ENCODE measurements at regions not wholly inside any gene's neighbourhood (a gene's known extent, or its start where the extent isn't known, plus 50 kb on each side); places are given as distances from the start of the nearest gene placed in this dataset.

DNA sequence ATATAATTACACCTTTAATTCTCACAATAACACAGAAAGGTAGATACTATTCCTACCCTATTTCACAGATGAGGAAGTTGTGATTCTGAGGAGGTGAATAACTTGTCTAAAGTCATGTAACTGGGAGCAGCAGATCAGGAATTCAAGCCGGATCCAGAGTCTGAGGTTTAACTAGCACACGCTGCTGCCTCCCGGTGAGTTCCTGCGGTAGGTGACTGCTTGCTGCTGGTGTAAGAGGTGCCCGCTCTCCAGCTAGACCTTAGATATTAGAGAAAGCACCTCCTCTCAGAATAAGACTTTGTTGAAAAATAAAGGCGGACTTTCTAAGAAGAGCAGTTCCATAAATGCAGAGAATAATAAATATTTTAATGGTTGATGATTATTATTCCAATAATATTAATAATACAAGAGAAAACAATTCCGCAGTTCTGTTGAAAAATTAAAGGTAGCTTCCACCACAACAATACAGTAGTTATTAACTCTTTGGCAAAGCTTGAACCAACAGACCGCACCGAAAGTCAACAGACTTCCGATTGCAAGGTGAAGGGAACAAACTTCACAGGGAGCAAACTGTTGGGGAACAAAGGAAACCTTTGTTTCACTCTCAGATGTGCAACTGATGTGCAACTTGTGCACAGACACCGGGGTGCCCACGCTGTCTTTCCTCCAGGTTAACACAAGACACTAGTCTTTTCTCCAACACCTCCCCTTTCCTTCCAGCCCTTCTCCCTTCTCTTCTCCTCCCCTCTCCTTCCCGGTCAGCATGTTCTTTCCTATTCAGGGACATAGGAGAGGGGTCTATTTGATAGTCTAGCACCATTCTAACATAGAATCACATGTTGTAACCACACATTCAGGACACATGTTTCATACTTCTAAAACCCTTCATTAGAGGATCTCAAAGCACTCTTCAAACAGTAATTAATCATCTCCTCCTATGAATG is 73.2 kb upstream of the EGLN3 start:
- no peak for DNase-seq (ENCODE audit: low read depth in 3 of 3)

DNA sequence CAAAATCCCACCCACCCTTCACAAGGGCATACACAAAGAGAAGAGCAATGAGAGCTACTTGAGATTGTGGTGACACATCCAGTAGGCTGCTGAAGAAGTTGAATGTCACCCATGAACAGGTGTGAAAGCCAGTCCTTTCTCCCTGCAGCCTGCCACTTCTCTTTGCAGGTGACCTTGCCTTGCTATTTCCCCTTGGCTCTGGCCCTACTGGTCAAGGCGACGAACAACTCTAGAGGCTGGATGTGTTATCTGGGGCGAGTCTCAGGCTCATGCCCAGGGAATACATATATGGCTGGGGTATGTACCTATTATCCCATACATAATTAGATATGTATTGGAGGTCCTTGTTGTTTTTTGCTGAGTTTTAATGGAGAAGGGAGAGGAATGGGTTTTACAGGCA is 70.2 kb upstream of the EGLN3 start:
- DNase-seq (ENCODE audit: low read depth in 3 of 3), result no peak

DNA sequence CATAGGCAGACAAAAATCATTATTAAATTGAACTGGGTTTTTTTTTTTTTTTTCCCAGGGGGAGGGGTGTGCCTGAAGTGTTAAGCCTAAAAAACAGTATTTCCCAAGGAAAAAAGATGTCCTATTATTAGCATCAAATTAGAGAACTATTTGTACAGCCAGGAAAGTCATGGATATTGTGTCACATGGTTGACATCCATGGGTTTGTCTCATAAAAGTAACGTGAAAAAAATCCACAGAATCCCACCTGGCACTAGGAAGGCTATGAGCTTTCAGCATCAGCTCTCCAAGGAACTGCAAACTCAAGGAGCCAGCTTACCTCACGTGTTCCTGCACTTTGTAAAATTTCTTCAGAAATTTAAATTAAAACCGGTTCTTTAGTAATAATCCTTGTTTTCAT is 69.1 kb upstream of the EGLN3 start:
- DNase-seq (ENCODE audit: low read depth in 3 of 3), result no peak

DNA sequence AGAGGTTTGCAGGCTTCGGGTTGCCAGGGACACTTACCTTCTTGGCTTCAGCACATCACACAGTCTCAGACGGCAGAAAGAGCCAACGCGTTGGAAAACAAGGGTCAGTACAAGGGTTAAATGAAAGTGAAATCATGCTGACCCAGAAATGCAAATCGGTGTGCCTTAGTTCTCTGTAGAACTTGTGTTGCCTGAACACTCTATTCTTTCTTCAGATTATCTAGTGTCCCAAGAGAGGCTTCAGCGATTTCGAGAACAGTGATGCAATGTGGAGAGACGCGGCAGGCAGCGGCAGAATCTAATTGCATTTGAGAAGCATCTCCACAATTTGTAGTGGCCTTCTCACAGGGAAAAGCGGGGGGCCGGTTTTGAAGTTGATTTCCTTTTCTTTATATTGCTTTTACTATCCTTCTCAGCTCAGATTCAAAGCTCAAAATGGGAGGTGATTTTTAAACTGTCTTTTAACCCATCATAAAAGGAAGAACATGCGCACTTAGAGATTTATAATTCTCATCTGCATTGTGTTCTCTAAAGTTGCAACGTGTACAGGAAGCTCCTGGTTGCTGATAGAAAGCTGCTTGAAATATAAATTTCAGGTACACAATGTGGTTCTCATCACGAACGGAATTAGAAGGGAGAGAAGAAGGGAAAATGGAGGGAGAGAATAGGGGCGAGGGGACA is 67.8 kb upstream of the EGLN3 start:
- no peak for DNase-seq (ENCODE audit: low read depth in 3 of 3)

DNA sequence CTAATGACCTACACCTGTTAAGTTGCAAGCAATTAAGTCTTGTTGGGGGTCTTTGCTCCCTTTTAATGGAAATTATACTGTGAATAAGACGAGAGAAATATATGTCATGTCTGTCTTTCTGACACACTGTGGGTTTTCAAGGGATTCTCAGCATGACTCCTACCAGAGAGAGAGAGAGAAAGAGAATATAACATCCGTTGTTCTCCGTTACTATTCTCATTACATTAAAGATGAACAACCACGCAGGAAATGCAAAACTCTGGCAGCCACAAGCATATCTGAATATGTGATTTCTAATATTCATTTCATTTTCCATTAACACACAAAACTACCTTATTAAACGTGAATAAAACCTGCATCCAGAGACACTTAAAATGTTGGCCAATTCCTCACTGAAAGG is 67.3 kb upstream of the EGLN3 start:
- DNase-seq (ENCODE audit: low read depth in 3 of 3), result no peak

DNA sequence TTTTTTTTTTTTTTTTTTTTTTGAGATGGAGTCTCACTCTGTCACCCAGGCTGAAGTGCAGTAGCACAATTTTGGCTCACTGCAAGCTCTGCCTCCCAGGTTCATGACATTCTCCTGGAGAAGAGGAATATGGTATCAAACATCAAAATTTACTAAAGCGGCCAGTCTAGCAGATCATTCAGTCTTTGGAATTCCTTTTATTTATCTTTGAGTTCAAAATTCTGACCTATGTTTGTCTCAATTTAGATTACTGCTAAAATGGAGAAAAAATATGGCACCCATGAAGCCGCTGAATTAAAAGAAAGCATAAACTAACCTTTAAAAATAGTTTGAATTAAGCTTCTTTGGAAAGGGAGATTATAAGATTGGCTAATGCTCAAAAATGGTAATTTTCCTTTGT is 64.5 kb upstream of the EGLN3 start:
- no peak for DNase-seq (ENCODE audit: low read depth in 3 of 3)

DNA sequence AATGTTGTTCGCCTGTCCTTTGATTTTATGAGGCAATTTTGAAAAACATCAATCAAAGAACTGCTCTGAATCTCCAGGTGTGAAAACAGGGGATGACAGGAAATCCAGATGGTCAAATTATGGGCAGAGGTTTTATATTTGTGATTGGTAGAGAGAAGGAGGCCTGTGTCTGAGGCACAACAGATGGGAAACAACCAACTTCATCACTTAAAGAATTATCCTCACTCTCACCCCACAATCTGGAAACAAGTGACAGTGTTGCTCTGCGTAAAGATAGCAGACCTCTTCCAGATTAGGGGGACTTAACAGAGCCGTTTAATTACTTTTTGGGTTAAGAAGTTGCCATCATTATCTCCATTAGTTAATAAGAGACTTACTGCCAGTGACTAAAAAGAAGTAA is 64.1 kb upstream of the EGLN3 start:
- DNase-seq (ENCODE audit: low read depth in 3 of 3), result no peak

DNA sequence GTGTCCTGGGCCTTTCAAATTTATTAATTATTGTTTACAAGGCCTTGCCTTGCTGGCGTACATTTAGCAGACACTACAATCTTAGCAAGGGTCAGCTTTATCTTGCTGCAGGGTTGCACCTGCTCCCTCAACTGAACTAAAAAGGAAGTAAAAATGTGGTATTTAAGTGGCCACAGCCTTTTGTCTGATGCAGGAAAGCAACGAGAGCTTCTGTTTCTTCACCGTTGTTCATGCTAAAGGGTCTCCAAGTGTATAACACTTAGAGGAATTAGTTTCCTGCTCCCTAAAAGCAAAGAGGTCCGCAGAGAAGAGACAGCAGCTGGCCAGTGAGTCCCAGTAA is 62.8 kb upstream of the EGLN3 start:
- DNase-seq (ENCODE audit: low read depth in 3 of 3), result no peak

DNA sequence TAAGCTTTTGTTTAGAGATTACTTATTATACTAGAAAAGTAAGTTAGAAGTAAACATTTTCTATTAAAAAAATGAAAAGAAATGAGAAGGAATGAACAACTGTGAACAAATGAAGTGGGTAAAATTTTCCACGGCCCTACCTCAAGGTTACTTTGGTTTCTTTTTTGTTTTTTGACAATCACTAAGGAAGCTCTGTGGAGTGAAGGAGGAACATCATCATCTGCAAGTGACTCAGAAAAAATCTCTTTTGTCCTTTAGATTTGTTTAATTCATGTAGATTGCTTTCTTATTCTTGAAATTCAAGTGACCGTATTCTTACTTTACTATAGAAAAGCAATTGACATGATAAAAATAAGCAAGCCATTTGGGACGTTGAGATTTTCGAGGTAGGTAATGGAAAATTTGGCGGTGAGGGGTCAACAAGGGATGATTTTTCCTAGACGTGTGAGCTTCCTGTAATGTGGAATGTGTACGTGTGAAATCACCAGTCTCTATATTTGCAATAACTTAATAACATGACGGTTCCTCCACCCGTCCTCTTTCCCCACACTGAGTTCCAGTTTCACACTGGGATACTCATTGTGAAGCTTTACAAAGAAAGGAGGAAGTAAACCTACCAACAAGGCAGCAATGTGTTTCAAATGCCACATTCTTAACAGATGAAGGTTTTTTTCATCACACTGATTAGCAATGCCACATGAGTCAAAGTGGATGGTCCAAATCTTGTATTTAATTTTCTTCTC is 62.3 kb upstream of the EGLN3 start:
- no peak for DNase-seq (ENCODE audit: low read depth in 3 of 3)

DNA sequence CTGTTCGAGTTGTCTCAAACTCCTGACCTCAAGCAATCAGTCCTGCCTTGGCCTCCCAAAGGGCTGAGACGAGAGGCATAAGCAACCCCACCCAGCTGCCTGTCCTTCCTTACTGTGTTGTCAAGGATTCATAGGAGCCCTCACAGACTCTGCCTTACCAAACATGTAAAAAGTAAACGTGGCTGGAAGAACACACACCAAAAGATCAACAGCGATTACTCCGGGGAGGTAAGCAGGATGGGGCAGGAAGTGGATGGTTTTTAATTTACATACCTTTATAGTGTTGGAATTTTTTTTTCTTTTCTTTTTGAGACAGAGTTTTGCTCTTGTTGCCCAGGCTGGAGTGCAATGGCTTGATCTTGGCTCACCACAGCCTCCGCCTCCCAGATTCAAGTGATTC is 61.5 kb upstream of the EGLN3 start:
- no peak for DNase-seq (ENCODE audit: low read depth in 3 of 3)

DNA sequence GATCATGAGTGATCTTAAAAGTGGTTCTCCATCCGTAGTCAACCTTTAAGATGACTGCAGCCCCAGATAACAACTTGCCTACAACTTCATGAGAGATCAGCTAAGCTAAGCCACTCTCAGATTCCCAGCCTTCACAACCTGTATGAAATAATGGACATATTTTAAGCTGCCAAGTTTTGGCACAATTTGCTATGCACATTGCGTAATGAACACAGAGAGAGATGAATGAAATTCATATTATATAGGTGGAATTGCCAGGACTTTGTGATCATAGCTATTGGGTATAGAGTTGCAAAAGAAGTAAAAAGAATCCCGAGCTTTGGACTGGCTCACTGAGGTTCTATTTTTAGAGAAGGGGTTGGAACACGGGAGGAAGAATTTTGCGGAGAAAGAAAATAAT is 59.1 kb upstream of the EGLN3 start:
- no peak for DNase-seq (ENCODE audit: low read depth in 3 of 3)

DNA sequence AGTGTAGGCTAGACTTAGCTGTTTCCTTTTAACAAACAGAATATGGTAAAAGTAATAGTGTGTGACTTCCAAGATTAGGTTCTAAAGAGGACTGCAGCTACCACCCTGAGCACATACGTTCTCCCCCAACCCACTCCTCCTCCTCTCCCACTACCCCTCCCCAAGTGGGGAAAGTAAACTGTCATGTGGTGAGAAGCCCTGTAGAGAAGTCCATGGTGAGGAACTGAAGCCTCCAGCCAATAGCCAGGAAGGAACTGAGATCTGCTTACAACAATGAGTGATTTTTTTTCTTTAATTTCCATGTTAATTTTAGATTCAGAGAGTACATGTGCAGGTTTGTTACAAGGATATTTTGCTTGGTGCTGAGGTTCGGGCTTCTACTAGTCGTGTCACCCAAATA is 57.0 kb upstream of the EGLN3 start:
- DNase-seq (ENCODE audit: low read depth in 3 of 3), result no peak

DNA sequence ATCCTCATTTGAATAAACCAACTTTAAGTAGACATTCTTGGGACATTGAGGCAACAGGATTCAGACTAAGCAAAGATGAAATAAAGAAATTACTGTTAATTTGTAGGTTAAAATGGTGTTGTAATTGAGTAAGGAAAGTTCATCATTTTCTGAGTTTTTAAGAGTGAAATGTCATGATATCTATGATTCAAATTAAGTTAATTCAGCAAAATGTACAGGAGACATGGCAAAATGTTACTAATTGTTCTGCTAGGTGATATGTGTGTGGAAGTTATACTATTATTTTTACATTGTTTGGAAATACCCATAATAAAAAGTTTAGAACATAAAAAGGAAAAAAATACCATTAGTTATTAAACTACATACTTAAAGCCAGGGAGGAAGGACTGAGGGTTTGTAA is 55.0 kb upstream of the EGLN3 start:
- DNase-seq (ENCODE audit: low read depth in 3 of 3), result no peak

DNA sequence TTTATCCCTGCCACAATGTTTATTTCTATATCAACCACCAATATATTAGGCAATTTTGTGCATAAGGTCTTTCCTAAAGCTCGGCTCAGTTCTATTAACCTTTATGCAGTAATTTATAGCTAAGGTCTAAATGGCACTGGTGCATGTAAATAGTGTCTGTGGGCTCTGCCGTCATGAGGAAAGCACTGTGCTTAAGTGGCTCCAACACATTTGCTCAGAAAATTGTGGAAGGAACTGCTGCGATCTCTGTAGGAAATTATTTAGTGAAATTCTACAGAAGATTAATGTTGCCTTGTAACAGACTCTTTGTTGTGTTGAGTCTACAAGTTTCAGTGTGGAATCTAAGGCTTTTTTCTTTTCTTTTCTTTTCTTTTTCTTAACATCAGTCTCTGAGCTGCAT is 54.0 kb upstream of the EGLN3 start:
- no peak for DNase-seq (ENCODE audit: low read depth in 3 of 3)

DNA sequence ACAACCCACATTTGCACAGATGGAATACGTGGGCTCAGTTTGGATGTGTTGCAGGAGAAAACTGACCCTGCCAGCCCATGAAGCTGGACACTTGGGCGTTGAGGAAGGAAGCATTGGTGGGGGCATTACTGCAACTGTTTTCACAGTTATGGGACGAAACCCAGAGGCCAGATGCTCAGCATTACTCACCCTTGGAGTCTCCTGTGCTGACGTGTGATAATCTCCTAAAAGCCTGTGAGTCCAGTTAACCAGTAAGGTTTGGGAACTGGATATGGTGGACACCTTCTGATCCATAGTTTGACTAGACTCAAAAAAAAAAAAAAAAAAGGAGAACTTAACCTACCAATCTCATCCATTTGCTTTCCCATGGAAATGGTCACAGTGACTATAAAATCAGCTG is 52.8 kb upstream of the EGLN3 start:
- no peak for DNase-seq (ENCODE audit: low read depth in 3 of 3)

DNA sequence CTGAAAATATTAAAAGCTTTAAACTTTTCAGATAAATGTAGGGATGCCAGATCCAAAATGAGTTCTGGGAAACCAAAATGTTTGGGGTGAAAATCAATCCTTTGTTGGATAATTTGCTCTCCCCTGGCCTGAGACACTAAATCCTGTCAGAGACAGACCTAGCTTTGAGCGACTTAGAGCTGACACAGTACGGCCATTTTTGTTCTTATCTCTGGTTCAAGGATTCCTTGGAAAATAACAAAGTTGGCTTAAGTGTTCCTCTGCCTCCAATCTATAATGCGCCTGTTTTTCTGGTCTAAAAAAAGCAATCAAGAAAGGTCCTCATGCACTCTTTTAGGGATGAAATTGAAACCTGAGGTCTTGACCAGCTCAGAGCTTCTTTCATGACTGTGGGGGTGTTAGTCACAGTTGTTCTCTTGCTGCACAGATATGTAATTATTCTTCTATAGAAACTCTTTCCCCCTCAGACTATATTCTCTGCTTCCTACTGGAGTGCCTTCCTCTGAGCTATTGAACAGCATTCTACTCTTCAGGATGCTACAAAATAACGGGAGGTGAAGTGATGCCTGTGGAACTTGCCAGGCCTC is 52.3 kb upstream of the EGLN3 start:
- no peak for DNase-seq (ENCODE audit: low read depth in 3 of 3)

Measured in stimulated activated CD4-positive, alpha-beta T cell treated with anti-CD3 and anti-CD28 coated beads, TNF-alpha, amount 100 ng/mL, for 24 hours (primary cell).